NCI-H2029 treated with DMSO at 0.1 percent for 48 hours (cell line): ENCODE measurements at regions not wholly inside any gene's neighbourhood (a gene's known extent, or its start where the extent isn't known, plus 50 kb on each side); places are given as distances from the start of the nearest gene placed in this dataset.
A peak's percentile ranks its signal among the peaks of the same experiment; 100 is the strongest.

Experiments
- DNase-seq: peaks from one replicate; lab custom pipeline; 2025; lab: John Stamatoyannopoulos, UW

GRCh38 chr18:1559563-1559962 is 654.9 kb downstream of the ADCYAP1 start:
- DNase-seq, result no peak

- no peak for DNase-seq
Measured at GRCh38 chr18:1564793-1565192, 660.1 kb downstream of the ADCYAP1 start.

GRCh38 chr18:1571206-1571605 is 666.5 kb downstream of the ADCYAP1 start:
- no peak for DNase-seq

GRCh38 chr18:1573732-1574131 is 669.1 kb downstream of the ADCYAP1 start:
- no peak for DNase-seq

GRCh38 chr18:1575084-1575483 is 670.4 kb downstream of the ADCYAP1 start:
- no peak for DNase-seq

- DNase-seq, result no peak
Measured at GRCh38 chr18:1578505-1578904, 673.8 kb downstream of the ADCYAP1 start.

GRCh38 chr18:1581581-1581980 is 676.9 kb downstream of the ADCYAP1 start:
- DNase-seq, result no peak

- peak; percentile 10 for DNase-seq
Measured at GRCh38 chr18:1585881-1586488, 681.3 kb downstream of the ADCYAP1 start.

GRCh38 chr18:1593091-1593490 is 688.4 kb downstream of the ADCYAP1 start:
- no peak for DNase-seq

- DNase-seq, result no peak
Measured at GRCh38 chr18:1595195-1595594, 690.5 kb downstream of the ADCYAP1 start.

GRCh38 chr18:1599196-1599595 is 694.5 kb downstream of the ADCYAP1 start:
- DNase-seq, result no peak

GRCh38 chr18:1604751-1605150 is 700.1 kb downstream of the ADCYAP1 start:
- DNase-seq, result no peak

GRCh38 chr18:1618364-1618763 is 713.7 kb downstream of the ADCYAP1 start:
- no peak for DNase-seq

GRCh38 chr18:1619507-1619906 is 714.8 kb downstream of the ADCYAP1 start:
- no peak for DNase-seq

- DNase-seq, result no peak
Measured at GRCh38 chr18:1624612-1625011, 719.9 kb downstream of the ADCYAP1 start.

GRCh38 chr18:1627494-1627893 is 722.8 kb downstream of the ADCYAP1 start:
- DNase-seq, result no peak

- DNase-seq, result no peak
Measured at GRCh38 chr18:1648712-1649111, 744.0 kb downstream of the ADCYAP1 start.

GRCh38 chr18:1652018-1652417 is 747.3 kb downstream of the ADCYAP1 start:
- DNase-seq, result no peak

- DNase-seq, result no peak
Measured at GRCh38 chr18:1653873-1654272, 749.2 kb downstream of the ADCYAP1 start.

GRCh38 chr18:1657876-1658275 is 753.2 kb downstream of the ADCYAP1 start:
- DNase-seq, result peak; percentile 9

- peak; percentile 35 for DNase-seq
Measured at GRCh38 chr18:1658908-1659566, 754.4 kb downstream of the ADCYAP1 start.

GRCh38 chr18:1663879-1664705 is 759.4 kb downstream of the ADCYAP1 start:
- peak; percentile 16 for DNase-seq

- no peak for DNase-seq
Measured at GRCh38 chr18:1665079-1665478, 760.4 kb downstream of the ADCYAP1 start.
